Chondrocyte (in vitro differentiated cells): ENCODE measurements at regions not wholly inside any gene's neighbourhood (a gene's known extent, or its start where the extent isn't known, plus 50 kb on each side); places are given as distances from the start of the nearest gene placed in this dataset.

Experiments
- DNase-seq: peaks from one replicate; pipeline ENCODE4 v3.0.0; 2021; ENCODE audit warnings: mixed read lengths, low spot score
- H3K27ac Mint-ChIP-seq: one replicate; pipeline ENCODE4 v1.8.0; 2021; ENCODE audit warnings: mild to moderate bottlenecking, moderate library complexity, mixed read lengths; ENCODE audit not compliant: unreplicated experiment
- H3K27me3 Mint-ChIP-seq: 2 replicates; pipeline ENCODE4 v1.8.0; 2021; ENCODE audit warnings: low read depth, mixed read lengths
- H3K36me3 Mint-ChIP-seq: 2 replicates; pipeline ENCODE4 v1.8.0; 2021; ENCODE audit warnings: low read depth, mixed read lengths
- H3K4me1 Mint-ChIP-seq: 2 replicates; pipeline ENCODE4 v1.8.0; 2021; ENCODE audit warnings: low read depth, mild to moderate bottlenecking, mixed read lengths
- H3K4me3 Mint-ChIP-seq: one replicate; pipeline ENCODE4 v1.8.0; 2021; ENCODE audit warnings: mild to moderate bottlenecking, moderate library complexity, mixed read lengths; ENCODE audit not compliant: unreplicated experiment
- H3K9me3 Mint-ChIP-seq: 2 replicates; pipeline ENCODE4 v1.8.0; 2021; ENCODE audit warnings: low read depth, mixed read lengths
- CTCF ChIP-seq: fragments of 200-600 bp; sonication (generic); IDR thresholded peaks from 2 replicates; pipeline ENCODE4 v1.5.0; 2021; ENCODE audit warnings: antibody characterized with exemption, mild to moderate bottlenecking, moderate library complexity

- Mint-ChIP-seq H3K4me1 (no peaks in the 10 kb centered on the region), H3K4me3 (no peak overlapping the region), H3K27ac (no peak overlapping the region), H3K27me3 (no peaks in the 10 kb centered on the region), H3K36me3 (peaks cover 2% of the 10 kb centered on the region), H3K9me3 (peaks cover 3% of the 10 kb centered on the region)
- DNase-seq = no peak
- TF ChIP-seq CTCF = no peak
Measured at GRCh38 chr2:217309056-217309455, 449.2 kb upstream of the TNP1 start.

- DNase-seq = no peak
- Mint-ChIP-seq H3K9me3 (peaks cover 3% of the 10 kb centered on the region), H3K27me3 (no peaks in the 10 kb centered on the region), H3K4me3 (no peak overlapping the region), H3K27ac (no peak overlapping the region), H3K36me3 (peaks cover 2% of the 10 kb centered on the region), H3K4me1 (no peaks in the 10 kb centered on the region)
- no peak for TF ChIP-seq CTCF
Measured at GRCh38 chr2:217307023-217307422, 447.2 kb upstream of the TNP1 start.

GRCh38 chr2:217305882-217306281 lies 446.0 kb upstream of the TNP1 start:
- no peak for TF ChIP-seq CTCF
- Mint-ChIP-seq H3K4me3 (no peak overlapping the region), H3K27me3 (no peaks in the 10 kb centered on the region), H3K4me1 (no peaks in the 10 kb centered on the region), H3K9me3 (peaks cover 3% of the 10 kb centered on the region), H3K36me3 (peaks cover 2% of the 10 kb centered on the region), H3K27ac (no peak overlapping the region)
- DNase-seq = no peak

GRCh38 chr2:217304582-217304981 lies 444.7 kb upstream of the TNP1 start:
- TF ChIP-seq CTCF = no peak
- Mint-ChIP-seq H3K4me3 (no peak overlapping the region), H3K27ac (no peak overlapping the region), H3K4me1 (no peaks in the 10 kb centered on the region), H3K9me3 (peaks cover 3% of the 10 kb centered on the region), H3K27me3 (no peaks in the 10 kb centered on the region), H3K36me3 (no peaks in the 10 kb centered on the region)
- DNase-seq = no peak

GRCh38 chr2:217302856-217303255 lies 443.0 kb upstream of the TNP1 start:
- Mint-ChIP-seq H3K9me3 (peaks cover 3% of the 10 kb centered on the region), H3K27ac (no peak overlapping the region), H3K27me3 (no peaks in the 10 kb centered on the region), H3K4me3 (no peak overlapping the region), H3K36me3 (no peaks in the 10 kb centered on the region), H3K4me1 (peaks cover 4% of the 10 kb centered on the region)
- DNase-seq = no peak
- no peak for TF ChIP-seq CTCF
